GM21526 (cell line): ENCODE measurements at regions not wholly inside any gene's neighbourhood (a gene's known extent, or its start where the extent isn't known, plus 50 kb on each side); places are given as distances from the start of the nearest gene placed in this dataset.

Experiments
- ATAC-seq: cut with Tn5 transposase; IDR thresholded peaks from one replicate; pipeline ENCODE4 v1.9.1; 2021; ENCODE audit warnings: moderate library complexity; ENCODE audit not compliant: unreplicated experiment, low FRiP score

DNA sequence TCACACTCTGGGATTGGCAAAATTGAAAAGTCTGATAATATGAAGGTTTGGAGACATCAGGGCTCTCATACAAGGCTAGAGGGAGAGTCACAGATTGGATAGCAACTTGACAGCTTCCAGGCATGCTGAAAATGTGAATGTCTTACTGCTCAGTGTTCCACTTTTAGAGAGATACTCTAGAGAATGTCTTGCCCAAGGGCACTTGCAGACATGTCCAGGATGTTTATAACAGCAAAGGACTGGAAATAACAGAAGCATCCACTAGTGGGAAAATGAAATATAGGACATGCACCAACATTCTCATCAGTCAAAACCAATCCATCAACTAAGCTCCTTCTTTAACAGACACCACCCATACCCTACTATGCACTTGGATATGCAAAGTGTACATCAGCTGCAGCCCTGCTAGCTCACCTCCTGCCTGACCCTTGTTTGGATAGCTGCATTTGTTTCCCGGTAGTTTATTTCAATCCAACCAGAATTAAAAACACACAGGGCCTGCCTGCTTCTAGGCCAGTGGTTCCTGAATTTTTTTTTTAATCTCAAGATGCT lies 101.6 kb upstream of the ARHGEF3 start:
- no peak for ATAC-seq

DNA sequence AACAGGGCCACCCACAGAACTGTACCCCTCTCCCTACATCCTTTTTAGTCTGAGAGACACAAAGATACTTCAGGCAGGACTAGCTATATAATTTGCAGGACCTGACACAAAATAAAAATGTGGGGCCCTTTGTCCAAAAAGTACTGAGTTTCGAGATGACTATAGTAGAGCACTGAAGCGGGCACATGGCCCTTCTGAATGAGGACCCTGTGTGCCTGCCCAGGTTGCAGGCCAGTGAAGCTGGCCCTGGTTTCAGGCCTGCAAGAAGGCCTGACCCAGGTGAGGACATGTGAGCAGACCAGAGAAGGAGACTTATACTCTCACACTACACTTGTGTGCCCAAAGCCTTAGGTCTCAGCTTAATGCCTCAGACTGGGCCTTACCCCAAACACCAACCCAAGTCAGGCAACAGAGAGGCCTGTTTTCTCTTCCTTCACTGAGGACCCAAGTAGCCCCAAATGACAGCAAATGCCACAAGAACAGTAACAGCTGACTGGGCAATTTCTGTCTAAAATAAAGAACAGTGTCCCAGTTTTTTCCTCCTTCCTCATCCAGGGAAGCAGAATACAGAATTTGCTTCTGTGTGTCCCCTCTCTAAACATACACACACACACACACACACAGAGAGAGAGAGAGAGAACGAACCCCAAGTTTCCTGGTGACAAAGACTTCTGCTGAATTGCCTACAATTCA lies 100.9 kb upstream of the ARHGEF3 start:
- no peak for ATAC-seq

DNA sequence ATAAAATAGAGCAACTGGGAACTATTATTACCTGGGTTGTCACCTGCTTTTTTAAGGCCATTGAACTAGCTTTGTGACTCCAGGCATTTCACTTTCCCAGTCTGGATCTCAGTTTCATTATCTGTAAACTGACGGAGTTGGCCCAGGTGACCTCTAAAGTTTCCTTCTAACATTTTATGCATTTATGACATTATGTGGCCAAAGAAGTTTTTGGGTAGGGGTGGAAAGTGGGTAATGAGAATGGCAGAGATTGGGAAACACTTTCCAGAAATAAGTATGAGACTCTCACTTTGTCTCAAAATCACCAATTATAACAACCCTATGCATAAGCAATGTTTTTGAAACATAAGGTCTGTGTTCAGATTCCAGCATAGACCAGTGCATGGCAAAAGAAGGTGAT lies 99.1 kb upstream of the ARHGEF3 start:
- ATAC-seq: no peak

DNA sequence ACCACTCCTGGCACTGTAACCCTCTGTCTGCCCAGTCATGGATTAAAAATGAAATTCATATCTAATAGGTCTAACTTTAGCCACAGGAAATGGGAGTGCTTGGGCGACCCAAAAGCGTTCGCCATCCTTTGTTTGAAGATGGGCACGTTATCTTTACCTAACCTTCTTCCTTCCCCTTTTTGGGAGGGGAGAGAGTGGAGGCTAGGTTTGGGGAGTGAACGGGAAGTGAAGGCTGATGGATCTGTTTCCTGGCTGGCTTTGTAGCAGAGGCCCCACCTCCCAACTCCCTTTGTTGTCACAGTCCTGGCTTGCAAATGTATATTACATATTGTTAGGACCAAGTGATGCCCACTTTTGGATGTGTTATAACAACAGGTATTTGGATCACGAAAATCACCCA lies 98.1 kb upstream of the ARHGEF3 start:
- no peak for ATAC-seq

DNA sequence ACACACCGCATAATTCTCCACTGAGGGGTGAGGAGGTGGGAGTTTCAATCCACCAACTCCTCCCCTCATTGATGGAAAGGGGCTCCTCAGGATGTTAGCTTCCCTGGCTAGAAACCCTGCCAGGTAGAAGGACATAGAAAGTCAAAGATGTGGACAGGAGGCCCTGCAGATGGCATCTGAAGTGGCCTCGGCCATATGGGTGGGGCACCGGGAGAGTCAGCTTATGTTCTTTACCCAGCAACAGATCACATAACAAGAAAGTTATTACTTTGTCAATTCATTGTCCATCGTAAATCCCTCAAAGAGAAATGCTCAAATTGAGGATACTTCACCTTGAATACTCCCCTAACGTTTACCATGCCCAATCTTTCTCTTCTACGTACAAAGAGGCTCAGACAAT lies 97.3 kb upstream of the ARHGEF3 start:
- no peak for ATAC-seq

DNA sequence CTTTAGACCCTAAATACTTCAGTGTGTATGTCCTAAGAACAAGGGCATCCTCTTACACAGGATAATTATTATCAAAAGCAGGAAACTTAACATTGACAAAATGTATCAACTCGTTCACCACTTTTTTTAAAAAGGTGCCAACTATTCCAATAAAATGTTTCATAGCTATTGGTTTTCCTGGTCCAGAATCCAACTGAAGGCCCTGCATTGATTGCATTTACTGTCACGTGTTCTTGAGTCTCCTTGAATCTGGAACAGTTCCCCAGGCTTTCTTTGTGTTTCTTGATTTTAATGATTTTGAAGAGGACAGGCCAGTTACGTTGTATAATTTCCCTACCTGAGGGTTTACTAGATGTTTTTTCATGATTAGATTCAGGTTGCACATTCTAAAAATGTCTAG lies 94.6 kb upstream of the ARHGEF3 start:
- no peak for ATAC-seq

DNA sequence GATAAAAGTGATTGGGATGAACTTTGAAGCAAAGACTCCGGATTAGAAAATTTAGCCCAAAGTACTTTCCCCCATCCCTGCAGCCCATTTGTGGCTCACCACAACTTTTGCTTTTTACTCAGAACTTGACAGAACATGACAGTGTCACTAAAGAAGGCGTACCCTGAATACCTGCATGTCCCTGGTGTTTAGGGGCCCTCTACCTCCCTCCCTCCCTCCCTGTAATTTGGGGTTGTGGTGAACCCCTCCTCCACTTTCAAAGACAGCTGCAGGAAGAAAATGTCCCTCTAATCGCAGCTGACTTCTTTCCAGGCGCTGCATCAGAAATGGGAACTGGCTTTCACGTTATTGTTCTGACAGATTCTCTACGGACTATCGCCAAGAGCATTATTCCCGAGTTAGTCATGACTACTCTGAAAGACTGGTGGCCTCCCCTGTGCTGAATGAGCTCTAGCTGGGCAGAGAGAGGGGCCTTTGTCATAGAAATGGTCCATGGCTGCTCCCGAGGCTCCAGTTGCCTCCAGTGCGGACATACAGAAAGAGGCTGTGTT lies 93.2 kb upstream of the ARHGEF3 start:
- no peak for ATAC-seq

DNA sequence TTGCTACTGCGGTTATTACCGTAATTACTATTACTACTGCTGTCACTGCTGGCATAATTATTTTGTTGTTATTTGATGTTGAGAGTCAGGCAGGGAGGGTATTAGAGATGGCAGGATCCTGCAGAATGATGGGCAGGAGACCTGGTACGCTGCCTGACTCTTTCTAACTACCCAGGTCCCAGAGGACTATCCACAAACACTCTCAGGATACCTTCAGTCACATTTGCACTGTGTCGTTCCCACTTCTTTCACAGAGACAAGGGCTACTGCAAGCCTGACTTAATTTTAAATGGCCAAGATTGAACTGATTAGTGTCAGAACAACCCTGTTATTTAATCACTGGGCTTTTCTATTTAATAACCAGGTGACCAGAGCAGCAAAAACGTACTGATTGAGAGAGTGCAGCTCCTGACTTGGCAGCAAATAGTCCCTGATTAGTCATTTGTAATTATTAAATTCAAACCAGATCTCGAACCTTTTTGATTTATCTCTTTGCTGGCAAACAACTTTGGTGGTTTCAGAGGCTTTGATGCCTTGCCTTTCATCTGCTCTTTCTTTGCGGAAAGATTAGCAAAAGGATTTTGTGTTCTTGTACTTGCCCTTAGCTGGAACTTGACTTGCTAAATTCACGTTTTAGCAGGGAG lies 88.8 kb upstream of the ARHGEF3 start:
- no peak for ATAC-seq

DNA sequence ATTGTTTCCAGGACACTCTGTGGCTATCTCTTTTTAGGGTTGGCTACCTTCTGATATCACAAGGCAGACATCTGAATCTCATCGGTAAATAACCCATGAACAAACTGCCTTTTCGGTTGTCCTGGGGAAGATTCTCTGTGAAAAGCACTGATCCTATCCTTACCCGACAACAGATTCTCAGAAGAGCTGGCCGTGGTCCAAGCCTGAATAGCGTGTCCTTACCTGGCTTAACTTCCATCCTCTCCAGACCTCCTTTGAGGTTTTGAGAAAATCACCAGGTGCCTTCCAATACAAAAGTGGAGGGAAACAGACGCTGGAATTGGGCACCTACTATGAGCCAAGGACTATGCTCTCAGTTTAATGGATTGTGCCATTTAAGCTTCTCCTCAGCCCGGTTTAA lies 87.4 kb upstream of the ARHGEF3 start:
- ATAC-seq: no peak

DNA sequence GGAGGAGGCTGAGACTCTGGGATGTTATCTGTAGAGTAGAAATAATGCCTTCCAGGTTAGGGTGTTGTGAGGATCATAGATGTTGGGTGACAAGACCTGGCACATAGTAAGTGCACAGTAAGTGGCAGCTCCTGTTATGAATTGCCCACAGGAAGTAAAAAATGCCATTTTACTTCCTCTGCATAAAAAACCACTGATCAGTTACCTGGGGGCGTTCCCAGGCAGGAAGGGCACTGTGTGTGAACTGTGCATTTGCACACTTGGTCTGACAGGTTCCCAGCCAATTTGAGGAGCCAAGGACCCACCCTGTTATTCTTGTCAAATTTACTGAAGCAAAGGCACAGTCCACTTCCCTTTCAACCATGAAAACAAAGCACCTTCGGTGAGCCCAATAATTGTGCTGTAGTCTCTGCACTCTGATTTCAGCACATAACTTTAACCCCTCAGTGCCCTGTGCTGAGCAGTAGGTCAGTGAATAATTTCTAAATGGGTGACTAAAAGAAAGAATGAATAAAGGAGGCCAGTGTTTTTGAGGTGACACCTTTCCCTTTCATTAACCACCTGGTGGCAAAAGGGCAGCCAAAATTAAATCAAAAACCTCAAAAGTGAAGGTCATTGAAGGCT lies 85.8 kb upstream of the ARHGEF3 start:
- ATAC-seq: no peak

DNA sequence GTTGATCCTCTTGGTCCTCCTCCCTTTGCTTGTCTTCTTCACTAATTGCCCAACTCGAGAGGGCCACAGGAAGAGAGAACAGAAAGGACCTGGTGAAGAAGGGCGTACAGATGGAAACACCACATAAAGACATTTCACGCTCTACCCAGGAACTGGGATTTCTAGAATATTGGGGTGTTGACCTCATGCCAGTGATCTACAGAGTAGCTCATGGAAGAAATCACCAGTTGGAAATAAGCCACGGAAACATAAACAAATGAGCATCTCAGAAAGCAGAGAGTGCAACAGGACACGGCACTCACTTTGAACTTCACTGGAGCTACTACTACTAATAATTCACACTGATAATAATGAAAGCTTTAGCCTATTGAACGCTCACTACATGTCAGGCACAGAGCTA lies 84.6 kb upstream of the ARHGEF3 start:
- no peak for ATAC-seq

DNA sequence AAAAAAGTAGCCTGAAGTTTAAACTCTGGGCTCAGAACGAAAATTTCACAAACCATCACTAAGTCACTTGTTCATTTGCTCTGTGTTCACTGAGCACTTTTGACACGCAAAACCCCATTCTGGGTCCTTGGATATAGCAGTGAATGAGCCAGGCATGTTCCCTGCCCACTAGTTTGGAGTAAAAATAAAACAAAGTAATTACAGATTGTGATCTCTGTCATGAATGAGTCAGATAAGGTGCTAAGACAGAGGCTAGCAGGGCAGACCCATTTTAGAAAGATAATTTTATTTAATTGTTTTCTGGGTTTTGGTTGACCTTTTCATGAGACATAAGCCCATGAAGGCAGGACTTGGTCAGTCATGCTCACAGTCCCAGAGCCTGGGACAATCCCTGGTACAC lies 84.1 kb upstream of the ARHGEF3 start:
- no peak for ATAC-seq

DNA sequence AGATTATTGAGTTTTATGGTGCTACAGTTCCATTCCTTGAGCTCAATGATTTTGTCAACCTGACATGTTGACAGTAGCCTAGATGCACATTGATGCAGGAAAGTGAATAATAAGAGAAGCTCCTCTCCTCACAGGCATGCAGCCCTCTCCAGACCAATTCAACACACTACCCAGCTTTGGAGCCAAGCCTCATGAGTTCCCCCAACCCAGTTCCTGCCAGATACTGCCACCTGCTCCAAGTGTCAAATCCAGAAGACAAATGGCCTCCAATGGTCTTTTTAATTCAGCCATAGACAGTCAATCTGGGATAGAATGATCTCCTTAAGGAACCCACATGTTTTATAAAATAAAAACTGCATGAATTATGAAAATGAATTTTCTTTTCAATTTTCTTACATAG lies 83.7 kb upstream of the ARHGEF3 start:
- no peak for ATAC-seq

DNA sequence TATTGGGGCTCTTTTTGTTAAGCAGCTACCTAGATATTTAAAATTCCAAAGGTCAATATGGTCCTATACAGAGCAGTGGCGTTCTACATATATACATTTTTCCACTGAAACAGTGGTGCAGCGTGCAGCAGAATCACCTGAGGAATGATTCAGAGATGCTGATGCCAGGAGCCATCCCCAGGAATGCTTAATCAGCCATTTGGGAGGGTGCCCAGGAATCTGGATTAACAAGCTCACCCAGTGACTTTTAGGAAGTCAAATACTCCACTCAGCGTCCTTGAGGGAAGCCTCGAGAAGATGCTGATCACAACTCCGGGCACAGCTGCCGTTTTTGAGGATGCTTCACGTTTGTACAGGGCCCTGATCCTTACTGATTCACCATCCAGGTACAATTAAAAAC lies 82.6 kb upstream of the ARHGEF3 start:
- ATAC-seq: no peak

DNA sequence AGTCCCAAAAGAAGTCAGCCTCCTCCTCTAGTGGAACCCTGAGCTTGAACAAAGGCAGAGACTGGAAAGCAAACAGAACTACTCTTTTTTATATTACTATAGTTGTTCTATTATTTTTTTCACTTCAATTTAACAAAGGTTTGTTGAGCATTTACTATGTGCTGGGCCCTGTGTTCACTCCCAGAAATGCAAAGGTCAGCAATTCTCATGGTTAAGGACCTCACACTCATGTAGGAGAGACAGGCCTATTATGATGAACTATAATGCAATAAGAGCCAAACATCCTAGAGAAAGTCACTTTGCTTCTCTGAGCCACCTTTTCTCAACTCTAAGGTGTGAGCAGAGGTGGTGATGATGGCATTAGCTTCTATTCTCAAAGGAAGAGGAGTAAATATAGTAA lies 82.1 kb upstream of the ARHGEF3 start:
- no peak for ATAC-seq

DNA sequence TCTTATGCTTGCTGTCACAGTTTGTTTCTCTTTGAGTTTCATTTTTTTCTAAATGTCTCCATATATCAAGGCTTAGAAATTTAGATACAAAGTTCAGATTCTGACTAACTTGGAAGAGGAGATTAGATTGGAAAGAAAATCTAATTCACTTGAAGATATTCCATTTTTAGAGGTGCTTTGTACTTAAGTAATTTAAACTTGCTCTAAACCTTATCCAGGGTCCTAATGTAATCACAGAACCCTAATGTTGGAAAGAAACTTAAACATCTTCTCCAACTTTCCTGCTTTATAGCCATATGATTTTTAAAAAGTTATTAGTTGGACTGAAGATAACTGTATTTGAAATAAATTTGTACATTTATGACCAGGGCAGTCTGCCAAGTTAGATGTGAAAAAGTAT lies 81.1 kb upstream of the ARHGEF3 start:
- ATAC-seq: no peak

DNA sequence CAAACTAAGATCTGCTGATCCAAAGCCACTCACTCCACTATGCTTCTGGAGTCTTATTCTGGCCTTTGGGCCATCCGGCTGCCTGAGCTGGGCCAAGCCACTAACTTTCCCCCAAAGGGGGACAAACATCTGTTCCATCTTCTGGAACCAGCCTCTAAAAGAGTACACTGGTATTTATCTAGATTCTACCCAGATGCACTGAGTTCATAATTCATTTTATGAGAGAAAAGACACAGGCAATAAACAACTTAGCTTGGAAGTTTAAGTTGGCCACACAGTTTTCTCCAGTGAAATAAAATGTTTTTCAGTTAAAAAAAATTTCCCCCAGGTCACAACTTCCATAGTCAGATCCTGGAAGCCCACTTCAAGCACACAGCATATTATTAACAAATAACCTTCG lies 80.1 kb upstream of the ARHGEF3 start:
- ATAC-seq: no peak

DNA sequence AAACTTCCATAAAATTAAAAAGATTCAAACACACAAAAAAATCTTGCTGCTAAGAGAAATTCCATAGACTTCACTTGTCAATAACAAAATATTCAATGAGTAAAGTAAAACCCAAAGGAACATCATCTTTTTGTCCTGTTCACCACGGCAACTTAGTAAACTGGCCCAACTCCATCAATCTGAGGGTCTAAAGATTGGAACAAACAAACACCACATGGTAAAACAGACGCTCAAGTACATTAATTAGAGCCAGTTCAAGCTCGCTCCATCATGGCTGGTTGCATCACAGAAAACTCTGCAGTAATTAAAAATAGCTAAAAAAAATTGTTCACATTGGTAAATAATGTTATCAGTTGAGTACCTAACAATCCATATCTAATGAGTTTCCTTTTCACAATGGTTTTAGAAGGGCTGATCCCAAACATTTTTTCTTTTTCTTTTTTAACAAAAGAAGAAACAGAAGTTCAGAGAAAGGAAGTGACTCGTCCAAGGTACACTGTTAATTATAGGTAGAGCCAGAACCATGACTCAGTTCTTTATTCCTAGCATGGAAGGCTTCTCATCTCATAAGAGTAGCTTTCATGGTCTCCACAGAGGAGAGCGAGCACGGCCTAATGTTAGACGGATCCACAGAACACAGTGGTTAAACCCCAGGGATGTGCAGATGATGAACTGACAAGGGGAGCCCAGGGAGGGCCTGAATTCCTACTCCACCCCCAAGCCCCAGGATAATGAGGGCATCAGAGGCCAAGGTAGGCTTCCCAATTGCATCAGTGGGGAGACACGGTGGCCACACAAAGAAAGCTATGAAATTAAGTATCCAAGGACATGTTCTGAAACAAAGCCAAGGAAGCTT lies 79.2 kb upstream of the ARHGEF3 start:
- ATAC-seq: no peak

DNA sequence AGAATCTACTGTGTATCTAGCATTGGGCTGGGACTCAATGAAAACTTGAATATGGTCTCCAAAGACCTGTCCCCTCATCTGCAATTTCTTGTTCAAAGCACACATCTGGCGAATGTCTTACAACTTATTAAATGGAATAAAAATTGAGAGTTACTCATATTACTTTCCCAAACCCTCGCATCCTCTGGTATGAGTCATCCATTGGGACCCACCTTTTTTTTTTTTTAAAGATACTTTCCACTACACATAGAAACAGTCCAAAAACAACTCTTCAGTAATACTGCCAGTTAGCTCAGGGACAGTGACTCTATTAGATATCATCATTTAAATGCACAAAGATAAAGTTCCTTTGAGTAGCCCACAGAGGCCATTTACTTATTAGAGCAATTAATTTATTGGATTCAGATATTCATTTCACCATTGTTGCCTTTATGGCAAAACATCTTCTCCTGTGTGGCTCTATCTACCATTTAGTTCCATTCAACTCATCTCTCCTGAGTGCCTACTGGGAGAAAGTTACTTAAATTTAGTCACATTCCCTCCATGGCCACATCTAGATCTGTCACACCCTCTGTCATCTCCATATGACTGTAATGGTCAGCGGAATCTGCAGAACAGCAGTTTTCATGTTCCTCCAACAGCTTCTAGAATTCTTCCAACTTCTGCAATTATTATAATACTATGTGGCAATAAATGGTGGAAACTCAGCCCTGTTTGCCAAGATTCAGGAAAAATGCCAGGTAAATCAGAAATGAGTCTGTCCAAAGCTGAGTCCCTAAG lies 77.9 kb upstream of the ARHGEF3 start:
- no peak for ATAC-seq

DNA sequence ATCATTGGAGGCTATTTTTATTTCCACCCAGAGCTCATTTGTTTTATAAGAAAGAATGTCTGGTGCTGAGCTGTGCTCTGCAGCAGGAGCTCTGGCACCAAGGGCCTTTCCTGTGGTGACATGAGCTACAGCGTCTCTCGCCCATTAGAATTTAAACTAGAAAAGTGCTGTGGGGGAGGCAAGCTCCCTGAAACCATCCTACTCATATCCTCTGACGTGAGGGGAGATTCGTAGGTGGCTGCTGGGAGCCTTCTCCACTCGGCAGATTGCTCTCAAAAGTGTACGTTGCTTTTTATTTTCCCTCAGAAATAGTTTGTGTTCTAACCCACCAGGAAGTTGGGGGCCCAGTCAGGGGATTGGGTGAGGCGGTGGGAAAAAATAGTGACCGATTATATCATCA lies 76.3 kb upstream of the ARHGEF3 start:
- ATAC-seq: no peak
